ENCODE measurements at regions not wholly inside any gene's neighbourhood (a gene's known extent, or its start where the extent isn't known, plus 50 kb on each side); places are given as distances from the start of the nearest gene placed in this dataset.

GRCh38 chr20:48156521-48156920 is 371.2 kb upstream of the SULF2 start:
- no peak for DNase-seq (ENCODE audit: low spot score in 2 of 2)
- intact Hi-C loops (cut with DNase I): no loop called here
- TF ChIP-seq CTCF (IDR thresholded peaks at IDR 0.05): no peak
- H3K4me3 ChIP-seq: no peak overlapping the region
- no peaks in the 10 kb centered on the region for H3K4me1 ChIP-seq
- no peaks in the 10 kb centered on the region for H3K36me3 ChIP-seq
- no peak overlapping the region for H3K27ac ChIP-seq
- H3K9me3 ChIP-seq: no peaks in the 10 kb centered on the region
- H3K27me3 ChIP-seq: no peaks in the 10 kb centered on the region

GRCh38 chr20:48155268-48155667 is 370.0 kb upstream of the SULF2 start:
- H3K27ac ChIP-seq: no peak overlapping the region

GRCh38 chr20:48154040-48154765 is 368.9 kb upstream of the SULF2 start:
- TF ChIP-seq CTCF (IDR thresholded peaks at IDR 0.05): no peak
- no peaks in the 10 kb centered on the region for H3K36me3 ChIP-seq
- H3K4me1 ChIP-seq: no peaks in the 10 kb centered on the region
- intact Hi-C loops (cut with DNase I): no loop called here
- no peak overlapping the region for H3K27ac ChIP-seq
- no peak overlapping the region for H3K4me3 ChIP-seq
- DNase-seq (ENCODE audit: low spot score in 2 of 2): no peak
- no peaks in the 10 kb centered on the region for H3K27me3 ChIP-seq
- H3K9me3 ChIP-seq: no peaks in the 10 kb centered on the region

More at GRCh38 chr20:48155268-48155667, 370.0 kb upstream of the SULF2 start:
- no peak for TF ChIP-seq CTCF (IDR thresholded peaks at IDR 0.05)
- Histone ChIP-seq H3K4me1 (no peaks in the 10 kb centered on the region), H3K4me3 (no peak overlapping the region), H3K27me3 (no peaks in the 10 kb centered on the region), H3K36me3 (no peaks in the 10 kb centered on the region), H3K9me3 (no peaks in the 10 kb centered on the region)
- DNase-seq (ENCODE audit: low spot score in 2 of 2): no peak
- intact Hi-C loops (cut with DNase I): no loop called here

- Histone ChIP-seq H3K4me3 (no peak overlapping the region), H3K36me3 (no peaks in the 10 kb centered on the region), H3K4me1 (no peaks in the 10 kb centered on the region), H3K9me3 (no peaks in the 10 kb centered on the region), H3K27ac (no peak overlapping the region), H3K27me3 (no peaks in the 10 kb centered on the region)
- DNase-seq (ENCODE audit: low spot score in 2 of 2): no peak
- TF ChIP-seq CTCF (IDR thresholded peaks at IDR 0.05): no peak
- intact Hi-C loops (cut with DNase I): no loop called here
Observed at GRCh38 chr20:48153523-48153922, 368.2 kb upstream of the SULF2 start.

GRCh38 chr20:48153103-48153502 is 367.8 kb upstream of the SULF2 start:
- H3K4me1 ChIP-seq: no peaks in the 10 kb centered on the region
- no peak overlapping the region for H3K4me3 ChIP-seq
- no peaks in the 10 kb centered on the region for H3K27me3 ChIP-seq
- intact Hi-C loops (cut with DNase I): no loop called here
- H3K36me3 ChIP-seq: no peaks in the 10 kb centered on the region
- no peak for TF ChIP-seq CTCF (IDR thresholded peaks at IDR 0.05)
- no peak overlapping the region for H3K27ac ChIP-seq
- no peak for DNase-seq (ENCODE audit: low spot score in 2 of 2)
- H3K9me3 ChIP-seq: no peaks in the 10 kb centered on the region

GRCh38 chr20:48150568-48150967 is 365.3 kb upstream of the SULF2 start:
- no peaks in the 10 kb centered on the region for H3K36me3 ChIP-seq
- intact Hi-C loops (cut with DNase I): no loop called here
- H3K4me1 ChIP-seq: no peaks in the 10 kb centered on the region
- TF ChIP-seq CTCF (IDR thresholded peaks at IDR 0.05): no peak
- no peaks in the 10 kb centered on the region for H3K27me3 ChIP-seq
- H3K4me3 ChIP-seq: no peak overlapping the region
- H3K27ac ChIP-seq: no peak overlapping the region
- no peak for DNase-seq (ENCODE audit: low spot score in 2 of 2)
- no peaks in the 10 kb centered on the region for H3K9me3 ChIP-seq

All from ascending aorta (tissue), 2 donors.